Activated CD4-positive, alpha-beta T cell treated with anti-CD3 and anti-CD28 coated beads, Interleukin-2, amount 10 ng/mL, durations not matched to agents 24 days and 14 days (primary cell): ENCODE measurements at regions not wholly inside any gene's neighbourhood (a gene's known extent, or its start where the extent isn't known, plus 50 kb on each side); places are given as distances from the start of the nearest gene placed in this dataset.

ENCODE experiments used
- DNase-seq: peaks from one replicate; pipeline ENCODE4 v3.0.0; 2022
- H3K27ac Mint-ChIP-seq: one replicate; pipeline ENCODE4 v1.8.0; 2022; ENCODE audit warnings: mild to moderate bottlenecking, mixed read lengths
- H3K27me3 Mint-ChIP-seq: one replicate; pipeline ENCODE4 v1.8.0; 2022; ENCODE audit warnings: mixed read lengths
- H3K36me3 Mint-ChIP-seq: one replicate; pipeline ENCODE4 v1.8.0; 2022; ENCODE audit warnings: low read depth, mild to moderate bottlenecking, mixed read lengths
- H3K4me1 Mint-ChIP-seq: one replicate; pipeline ENCODE4 v1.8.0; 2021; ENCODE audit warnings: mixed read lengths
- H3K4me3 Mint-ChIP-seq: one replicate; pipeline ENCODE4 v1.8.0; 2022; ENCODE audit warnings: mild to moderate bottlenecking, moderate library complexity, mixed read lengths
- H3K9me3 Mint-ChIP-seq: one replicate; pipeline ENCODE4 v1.8.0; 2021; ENCODE audit warnings: mixed read lengths
- intact Hi-C: fragments of 100-400 bp; cut with micrococcal nuclease; formaldehyde crosslinking; loops from one replicate; pipeline ENCODE4 v1.15.1; 2023

DNA sequence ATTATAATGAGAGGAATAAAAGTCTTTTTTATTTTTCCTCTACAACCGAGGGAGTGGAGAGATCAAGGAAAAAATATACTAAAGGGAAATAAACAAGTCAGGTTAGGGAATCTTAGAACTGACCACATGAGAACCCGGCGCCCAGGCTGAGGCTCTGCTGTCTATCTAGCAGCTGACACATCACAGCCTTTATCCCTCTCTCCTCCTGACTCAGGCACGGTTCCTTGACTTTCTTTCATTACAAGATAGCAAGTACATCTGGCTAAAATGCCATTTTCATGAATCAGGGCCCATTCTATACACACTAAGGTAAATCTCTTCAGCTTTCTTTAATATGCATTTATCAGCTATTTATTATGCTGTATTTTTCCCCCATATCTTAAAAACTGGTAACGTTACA, 296.0 kb downstream of the TMX3 start:
- H3K36me3 Mint-ChIP-seq = no peaks in the 10 kb centered on the region
- no peak overlapping the region for H3K4me3 Mint-ChIP-seq
- H3K4me1 Mint-ChIP-seq = no peaks in the 10 kb centered on the region
- intact Hi-C loops = no loop called here
- H3K27me3 Mint-ChIP-seq = no peaks in the 10 kb centered on the region
- no peak for DNase-seq
- H3K27ac Mint-ChIP-seq = no peak overlapping the region
- H3K9me3 Mint-ChIP-seq = peaks cover 11% of the 10 kb centered on the region

DNA sequence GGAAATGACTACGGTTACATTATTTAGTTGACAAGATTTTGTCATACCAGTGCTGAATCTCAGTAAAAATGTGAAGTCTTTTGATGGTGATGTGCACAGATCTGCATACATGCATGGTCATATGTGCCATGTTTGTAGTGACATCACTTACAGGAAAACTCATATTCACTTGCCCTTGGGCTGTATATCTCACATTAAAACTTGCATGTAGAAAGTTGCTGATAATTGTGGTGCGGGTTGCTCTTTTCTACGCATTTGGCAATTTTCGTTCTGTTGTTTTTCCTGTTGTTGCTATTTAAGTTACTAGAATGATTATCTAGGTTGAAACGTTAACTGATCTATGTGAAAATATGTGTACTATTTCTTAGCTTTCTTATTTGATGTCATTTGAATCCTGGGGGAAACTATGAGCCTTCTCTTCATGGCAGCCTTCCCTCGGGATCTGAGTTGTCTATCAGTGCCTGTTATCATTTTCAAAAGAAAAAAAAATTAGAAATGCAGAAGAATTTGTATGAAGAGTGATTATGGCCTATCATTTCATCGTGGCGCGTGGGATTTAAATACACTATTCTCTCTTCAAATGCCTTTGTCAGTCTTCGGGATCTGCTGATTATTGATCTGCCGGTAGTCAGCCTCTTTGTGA, 296.6 kb downstream of the TMX3 start:
- intact Hi-C loops = no loop called here
- no peaks in the 10 kb centered on the region for H3K27me3 Mint-ChIP-seq
- no peak overlapping the region for H3K27ac Mint-ChIP-seq
- H3K4me3 Mint-ChIP-seq = no peak overlapping the region
- H3K9me3 Mint-ChIP-seq = peaks cover 11% of the 10 kb centered on the region
- H3K36me3 Mint-ChIP-seq = no peaks in the 10 kb centered on the region
- no peaks in the 10 kb centered on the region for H3K4me1 Mint-ChIP-seq
- no peak for DNase-seq

DNA sequence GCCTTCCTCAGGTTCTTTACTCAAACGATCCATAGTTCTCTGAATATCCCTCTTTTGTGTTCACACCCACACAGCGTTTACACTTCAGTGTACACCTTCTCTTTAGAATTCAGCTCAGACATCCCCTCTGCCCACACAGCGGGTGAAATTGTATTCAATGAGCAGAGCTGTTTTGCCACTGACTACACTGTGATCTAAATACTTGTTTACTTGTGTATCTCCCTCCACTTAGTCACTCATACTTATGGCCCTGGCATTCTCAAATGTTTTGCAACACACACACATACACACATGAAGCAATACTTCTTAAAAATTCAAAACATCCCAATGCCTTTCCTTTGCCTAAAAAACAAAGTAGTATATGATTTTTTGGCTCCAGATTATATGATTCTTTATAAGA, 297.1 kb downstream of the TMX3 start:
- H3K27ac Mint-ChIP-seq = no peak overlapping the region
- H3K9me3 Mint-ChIP-seq = peaks cover 8% of the 10 kb centered on the region

DNA sequence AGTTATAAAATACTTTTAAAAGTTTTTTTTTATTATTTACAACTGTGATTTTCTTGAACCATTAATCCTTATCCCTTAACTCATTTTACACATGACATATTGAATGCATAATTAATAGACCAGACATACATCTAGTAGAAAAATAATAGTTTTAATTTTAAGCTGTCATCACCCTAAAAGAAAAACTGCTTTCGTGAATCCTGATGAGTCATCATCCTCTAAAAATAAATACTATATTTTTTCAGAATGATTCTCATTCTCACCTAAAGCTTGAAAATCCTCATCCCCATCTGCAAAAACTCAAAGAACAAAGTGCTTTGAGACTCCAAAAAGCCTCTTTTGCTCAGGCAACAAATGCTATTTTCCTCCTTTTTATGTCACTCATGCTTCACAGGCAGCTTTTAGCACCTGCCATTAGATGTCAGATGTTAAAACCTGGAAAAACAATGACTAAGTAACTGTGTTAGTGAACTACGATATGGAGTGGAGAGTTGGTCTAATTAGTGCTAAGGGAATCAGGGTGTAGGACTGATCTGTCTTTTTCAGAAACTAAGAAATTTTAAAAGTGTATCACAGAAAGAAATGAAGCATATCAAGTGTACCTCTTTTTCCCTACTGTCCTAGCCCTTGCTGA, 297.6 kb downstream of the TMX3 start:
- DNase-seq = no peak
- Mint-ChIP-seq H3K9me3 (peaks cover 3% of the 10 kb centered on the region), H3K27me3 (no peaks in the 10 kb centered on the region), H3K4me3 (no peak overlapping the region), H3K27ac (no peak overlapping the region), H3K36me3 (no peaks in the 10 kb centered on the region), H3K4me1 (no peaks in the 10 kb centered on the region)
- intact Hi-C loops = no loop called here

More for the DNA sequence above, 297.1 kb downstream of the TMX3 start:
- no peaks in the 10 kb centered on the region for H3K4me1 Mint-ChIP-seq
- intact Hi-C loops = no loop called here
- H3K4me3 Mint-ChIP-seq = no peak overlapping the region
- no peak for DNase-seq
- no peaks in the 10 kb centered on the region for H3K27me3 Mint-ChIP-seq
- no peaks in the 10 kb centered on the region for H3K36me3 Mint-ChIP-seq

DNA sequence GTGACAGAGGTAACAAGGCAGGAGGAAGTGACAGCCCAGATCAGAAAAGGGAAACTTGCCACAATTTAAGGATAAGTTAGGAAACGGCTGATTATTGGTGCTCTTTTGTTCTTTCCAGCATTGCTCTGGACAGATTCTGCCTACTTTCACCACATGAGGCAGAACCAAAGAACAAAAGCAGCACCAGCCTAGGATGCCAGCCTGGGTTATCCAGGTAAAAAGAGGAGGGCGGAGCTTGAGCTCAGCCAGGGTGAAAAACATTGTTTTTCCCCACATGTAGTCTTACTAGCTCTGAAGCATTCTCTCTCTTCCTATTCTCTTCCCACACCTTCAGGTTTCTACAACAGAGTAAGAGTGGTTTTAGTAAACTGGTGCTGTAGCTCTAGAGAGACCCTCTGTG, 300.5 kb downstream of the TMX3 start:
- no peaks in the 10 kb centered on the region for H3K4me1 Mint-ChIP-seq
- H3K27me3 Mint-ChIP-seq = no peaks in the 10 kb centered on the region
- no peak overlapping the region for H3K4me3 Mint-ChIP-seq
- DNase-seq = no peak
- H3K9me3 Mint-ChIP-seq = no peaks in the 10 kb centered on the region
- H3K36me3 Mint-ChIP-seq = no peaks in the 10 kb centered on the region
- no peak overlapping the region for H3K27ac Mint-ChIP-seq
- intact Hi-C loops = no loop called here

DNA sequence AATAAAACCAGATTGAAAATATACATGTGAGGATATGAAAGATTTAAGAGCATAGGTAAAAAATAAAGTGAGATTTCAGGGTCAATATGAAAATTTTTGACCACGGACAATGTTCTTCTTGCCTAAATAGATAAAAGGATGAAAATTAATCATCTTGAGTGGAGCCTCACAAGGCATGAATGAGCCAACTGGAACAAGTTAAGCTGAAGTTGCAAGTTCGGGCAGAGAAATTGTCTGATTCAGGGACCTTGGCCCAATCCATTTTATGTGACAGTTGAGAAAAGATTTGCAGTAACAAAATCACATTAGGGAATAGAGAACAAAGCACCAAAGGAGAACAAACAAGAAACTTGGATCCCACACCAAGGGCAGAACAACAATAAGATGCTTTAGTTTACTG, 305.3 kb downstream of the TMX3 start:
- Mint-ChIP-seq H3K9me3 (no peaks in the 10 kb centered on the region), H3K36me3 (no peaks in the 10 kb centered on the region), H3K27ac (no peak overlapping the region), H3K4me1 (no peaks in the 10 kb centered on the region), H3K4me3 (no peak overlapping the region), H3K27me3 (no peaks in the 10 kb centered on the region)
- no peak for DNase-seq
- intact Hi-C loops = no loop called here

DNA sequence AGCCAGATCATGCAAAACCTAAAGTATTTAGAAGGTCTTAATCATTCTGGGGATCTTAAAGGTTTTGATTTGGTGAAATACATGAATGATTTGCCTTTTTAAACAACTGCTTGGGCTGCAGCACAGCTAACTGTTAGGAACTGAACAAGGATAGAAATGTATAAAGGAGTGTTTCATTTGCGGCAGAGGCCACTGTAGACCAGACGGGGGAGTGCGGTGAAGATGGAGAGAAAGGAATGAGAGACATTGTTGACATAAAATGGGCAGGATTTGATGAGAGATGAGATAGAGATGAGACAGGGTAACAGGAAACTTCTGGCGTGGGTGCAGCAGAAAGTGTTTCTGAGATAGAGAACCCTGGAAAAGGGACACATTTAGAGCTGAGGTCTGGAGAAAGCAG, 308.1 kb downstream of the TMX3 start:
- DNase-seq = no peak
- no peaks in the 10 kb centered on the region for H3K9me3 Mint-ChIP-seq
- intact Hi-C loops = no loop called here
- H3K27me3 Mint-ChIP-seq = no peaks in the 10 kb centered on the region
- no peak overlapping the region for H3K27ac Mint-ChIP-seq
- no peaks in the 10 kb centered on the region for H3K36me3 Mint-ChIP-seq
- H3K4me3 Mint-ChIP-seq = no peak overlapping the region
- H3K4me1 Mint-ChIP-seq = no peaks in the 10 kb centered on the region

DNA sequence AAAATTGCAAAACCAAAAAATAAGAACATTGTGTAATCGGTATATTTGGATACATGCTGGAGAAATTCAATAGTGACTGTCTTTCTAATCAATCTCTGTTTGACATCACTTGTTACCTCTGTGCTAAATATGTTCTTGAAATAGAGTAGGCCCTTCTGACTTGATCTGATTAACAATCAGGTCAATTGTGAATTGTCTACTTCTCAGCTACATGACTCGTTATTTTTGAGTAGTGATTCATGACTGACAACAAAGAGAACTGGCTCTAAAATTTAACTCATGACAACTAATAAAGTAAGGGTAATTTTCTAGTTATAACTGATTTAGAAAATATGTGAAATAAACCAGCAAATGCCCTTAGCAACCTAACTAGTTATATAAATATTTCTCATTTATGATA, 312.1 kb downstream of the TMX3 start:
- Mint-ChIP-seq H3K27me3 (peaks cover 2% of the 10 kb centered on the region), H3K36me3 (no peaks in the 10 kb centered on the region)
- DNase-seq = no peak

DNA sequence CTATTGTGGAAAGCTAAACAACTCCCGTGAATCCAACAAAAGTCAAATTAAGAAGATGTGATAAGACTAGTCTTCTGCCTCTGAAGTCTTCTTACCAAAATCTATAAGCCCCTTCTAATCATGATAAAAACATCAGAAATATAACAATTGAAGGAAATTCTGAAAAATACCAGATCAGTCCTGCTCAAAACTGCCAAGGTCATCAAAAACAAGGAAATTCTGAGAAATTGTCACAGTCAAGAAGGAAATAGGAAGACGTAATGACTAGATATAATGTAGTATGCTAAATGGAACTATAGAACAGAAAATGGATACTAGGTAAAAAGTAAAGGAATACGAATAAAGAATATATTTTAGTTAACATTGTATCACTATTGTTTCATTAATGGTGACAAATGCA, 314.0 kb downstream of the TMX3 start:
- Mint-ChIP-seq H3K36me3 (no peaks in the 10 kb centered on the region), H3K27ac (no peak overlapping the region), H3K4me3 (no peak overlapping the region), H3K4me1 (no peaks in the 10 kb centered on the region), H3K9me3 (no peaks in the 10 kb centered on the region), H3K27me3 (peaks cover 2% of the 10 kb centered on the region)
- no peak for DNase-seq
- intact Hi-C loops = no loop called here

More for the DNA sequence above, 312.1 kb downstream of the TMX3 start:
- H3K9me3 Mint-ChIP-seq = no peaks in the 10 kb centered on the region
- intact Hi-C loops = no loop called here
- H3K27ac Mint-ChIP-seq = no peak overlapping the region
- no peaks in the 10 kb centered on the region for H3K4me1 Mint-ChIP-seq
- H3K4me3 Mint-ChIP-seq = no peak overlapping the region

DNA sequence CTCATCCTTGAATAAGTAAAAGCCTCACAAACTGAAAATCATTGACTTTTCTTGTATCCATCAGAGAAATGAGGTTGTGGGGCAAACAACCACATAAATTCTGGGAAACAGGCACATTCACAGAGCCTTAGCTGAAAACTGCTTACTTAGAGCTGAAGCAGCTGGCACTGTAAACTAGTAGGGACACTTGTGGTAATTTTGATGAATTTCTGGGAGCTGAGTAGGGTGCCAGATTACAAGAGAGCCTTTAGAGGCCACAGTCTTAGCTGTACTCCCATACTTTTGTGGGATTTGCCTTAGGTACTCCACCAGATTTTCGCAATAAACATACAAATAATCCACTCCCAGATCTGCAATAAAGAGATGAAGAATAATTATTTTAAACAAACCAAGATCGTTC, 315.2 kb downstream of the TMX3 start:
- H3K36me3 Mint-ChIP-seq = no peaks in the 10 kb centered on the region
- no peaks in the 10 kb centered on the region for H3K4me1 Mint-ChIP-seq
- no peaks in the 10 kb centered on the region for H3K9me3 Mint-ChIP-seq
- no peak overlapping the region for H3K27ac Mint-ChIP-seq
- no peak overlapping the region for H3K4me3 Mint-ChIP-seq
- peaks cover 2% of the 10 kb centered on the region for H3K27me3 Mint-ChIP-seq
- intact Hi-C loops = no loop called here
- no peak for DNase-seq

DNA sequence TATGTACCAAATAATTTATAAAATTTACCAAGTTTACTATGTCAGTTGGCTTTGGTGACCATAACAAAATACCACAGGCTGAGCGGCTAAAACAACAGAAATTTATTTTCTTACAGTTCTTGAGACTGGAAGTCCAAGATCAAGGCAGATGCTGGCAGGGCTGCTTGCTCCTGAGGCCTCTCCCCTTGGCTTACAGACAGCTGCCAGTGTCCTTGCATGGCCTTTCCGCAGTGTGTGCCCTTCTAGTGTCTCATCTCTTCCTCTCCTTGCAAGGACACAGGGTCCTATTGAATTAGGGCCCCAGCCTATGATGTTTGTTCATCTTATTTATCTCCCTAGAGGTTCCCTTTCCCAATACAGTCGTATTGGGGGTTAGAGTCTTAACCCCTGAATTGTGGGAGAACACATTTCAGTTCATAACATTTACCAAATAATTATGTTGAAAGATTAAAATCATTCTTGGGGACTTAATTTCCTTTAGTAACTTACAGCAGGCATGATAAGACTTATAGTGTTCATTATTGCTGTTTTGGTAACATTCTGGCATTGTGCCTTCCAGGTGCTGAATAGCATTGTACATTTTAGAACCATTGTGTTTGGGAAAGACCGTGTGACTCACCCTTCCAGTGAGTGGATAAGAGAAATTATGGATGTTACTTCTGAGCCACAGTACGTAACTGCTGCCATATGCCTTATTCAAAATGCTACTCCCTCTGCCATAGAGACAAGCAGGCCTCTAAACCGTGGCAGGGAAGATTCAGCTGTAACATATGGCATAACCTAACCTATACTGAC, 317.5 kb downstream of the TMX3 start:
- no peaks in the 10 kb centered on the region for H3K9me3 Mint-ChIP-seq
- H3K27me3 Mint-ChIP-seq = peaks cover 2% of the 10 kb centered on the region
- no peak overlapping the region for H3K4me3 Mint-ChIP-seq
- H3K4me1 Mint-ChIP-seq = no peaks in the 10 kb centered on the region
- no peak overlapping the region for H3K27ac Mint-ChIP-seq
- intact Hi-C loops = no loop called here
- no peaks in the 10 kb centered on the region for H3K36me3 Mint-ChIP-seq
- DNase-seq = no peak

DNA sequence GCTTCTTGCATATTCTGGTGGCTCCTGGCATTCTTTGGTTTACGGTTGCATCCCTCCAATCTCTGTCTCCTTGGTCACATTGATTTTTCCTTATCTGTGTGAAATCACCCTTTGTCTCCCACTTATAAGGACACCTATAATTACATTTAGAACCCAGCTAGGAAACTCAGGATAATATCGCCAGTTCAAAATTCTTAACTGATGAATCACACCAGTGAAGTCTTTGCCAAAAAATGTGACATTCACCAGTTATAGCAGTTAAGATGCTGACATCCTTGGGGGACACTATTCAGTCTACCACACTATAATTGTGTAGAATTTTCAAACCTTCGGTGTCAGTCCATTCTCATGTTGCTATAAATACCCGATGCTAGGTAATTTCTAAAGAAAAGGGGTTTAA, 320.2 kb downstream of the TMX3 start:
- intact Hi-C loops = no loop called here
- Mint-ChIP-seq H3K9me3 (no peaks in the 10 kb centered on the region), H3K36me3 (no peaks in the 10 kb centered on the region), H3K4me1 (no peaks in the 10 kb centered on the region), H3K27ac (no peak overlapping the region), H3K4me3 (no peak overlapping the region), H3K27me3 (no peaks in the 10 kb centered on the region)
- DNase-seq = no peak

DNA sequence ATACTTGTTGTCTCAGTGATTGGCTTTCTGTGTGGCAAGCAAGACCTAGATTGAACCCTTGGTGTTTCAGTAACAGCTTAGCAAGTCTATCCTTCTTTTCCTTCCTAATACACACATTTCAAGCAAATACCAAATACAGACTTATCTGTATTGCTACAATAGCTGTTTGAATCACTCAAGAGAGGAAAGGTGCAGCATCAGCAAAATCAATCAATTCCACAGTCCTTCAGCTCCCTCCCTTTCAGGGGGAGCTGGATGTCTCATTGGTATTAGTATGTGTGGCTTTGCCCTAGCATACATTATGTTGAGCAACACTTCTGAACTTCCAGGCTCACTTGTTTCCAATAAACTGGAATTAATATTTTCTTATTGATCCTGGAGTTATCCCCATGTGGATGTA, 323.1 kb downstream of the TMX3 start:
- Mint-ChIP-seq H3K27me3 (no peaks in the 10 kb centered on the region), H3K36me3 (no peaks in the 10 kb centered on the region), H3K9me3 (no peaks in the 10 kb centered on the region), H3K4me3 (no peak overlapping the region), H3K27ac (no peak overlapping the region), H3K4me1 (no peaks in the 10 kb centered on the region)
- DNase-seq = no peak
- intact Hi-C loops = no loop called here

DNA sequence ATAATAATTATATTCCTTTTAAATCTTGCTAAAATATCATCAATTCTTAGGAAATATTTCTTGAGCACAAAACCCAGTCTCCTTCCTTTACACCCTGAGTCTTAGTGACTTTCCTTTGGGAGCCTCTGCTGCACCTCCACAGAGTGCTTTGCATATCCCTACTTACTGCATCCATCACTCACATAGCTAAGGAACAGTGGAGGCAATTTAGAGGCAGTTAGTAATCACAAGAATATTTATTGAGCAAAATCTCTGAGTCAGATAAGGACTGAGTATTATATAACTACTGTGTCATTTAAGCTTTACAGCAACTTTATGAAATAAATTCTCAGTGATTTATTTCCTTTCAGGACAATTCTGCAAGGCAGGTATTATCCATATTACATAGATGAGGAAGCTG, 327.7 kb downstream of the TMX3 start:
- no peaks in the 10 kb centered on the region for H3K27me3 Mint-ChIP-seq
- H3K4me1 Mint-ChIP-seq = no peaks in the 10 kb centered on the region
- H3K36me3 Mint-ChIP-seq = no peaks in the 10 kb centered on the region
- no peak overlapping the region for H3K27ac Mint-ChIP-seq
- no peaks in the 10 kb centered on the region for H3K9me3 Mint-ChIP-seq
- no peak overlapping the region for H3K4me3 Mint-ChIP-seq
- DNase-seq = no peak
- intact Hi-C loops = no loop called here
